ENCODE measurements at regions not wholly inside any gene's neighbourhood (a gene's known extent, or its start where the extent isn't known, plus 50 kb on each side); places are given as distances from the start of the nearest gene placed in this dataset.
"Not testable (repeated sequence)": the region's sequence is repeated elsewhere in the genome, so short reads cannot be mapped to it uniquely, and the experiment has no call there.

DNA sequence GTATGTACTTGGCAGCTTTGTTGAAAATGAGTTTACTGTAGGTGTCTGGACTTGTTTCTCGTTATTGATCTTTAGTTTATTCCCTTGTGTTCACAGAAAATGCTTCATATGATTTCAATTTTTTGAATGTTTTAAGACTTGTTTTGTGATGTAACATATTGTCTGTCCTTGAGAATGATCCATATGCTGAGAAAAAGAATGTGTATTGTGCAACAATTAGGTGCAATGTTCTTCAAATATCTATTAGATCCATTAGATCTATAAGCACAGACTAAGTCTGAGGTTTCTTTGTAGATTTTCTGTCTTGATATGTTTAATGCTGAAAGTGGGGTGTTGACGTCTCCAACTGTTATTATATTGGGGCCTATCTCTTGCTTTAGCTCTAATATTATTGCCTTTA, 879.6 kb upstream of the LRFN5 start:
- no peak overlapping the region for H3K27ac ChIP-seq (ENCODE audit: low read depth)
- 69% methylated on average over 2 of the region's 2 CpGs for WGBS
- no peaks in the 10 kb centered on the region for H3K36me3 ChIP-seq (ENCODE audit: insufficient read depth)
- DNase-seq (ENCODE audit: extremely low spot score): no peak
- no peaks in the 10 kb centered on the region for H3K4me1 ChIP-seq (ENCODE audit: insufficient read depth)
- no peak overlapping the region for H3K4me3 ChIP-seq (ENCODE audit: low read depth, low read length)

- WGBS: 80% methylated on average over 5 of the region's 5 CpGs
Measured at GRCh38 chr14:40713387-40713786, 893.3 kb upstream of the LRFN5 start.

DNA sequence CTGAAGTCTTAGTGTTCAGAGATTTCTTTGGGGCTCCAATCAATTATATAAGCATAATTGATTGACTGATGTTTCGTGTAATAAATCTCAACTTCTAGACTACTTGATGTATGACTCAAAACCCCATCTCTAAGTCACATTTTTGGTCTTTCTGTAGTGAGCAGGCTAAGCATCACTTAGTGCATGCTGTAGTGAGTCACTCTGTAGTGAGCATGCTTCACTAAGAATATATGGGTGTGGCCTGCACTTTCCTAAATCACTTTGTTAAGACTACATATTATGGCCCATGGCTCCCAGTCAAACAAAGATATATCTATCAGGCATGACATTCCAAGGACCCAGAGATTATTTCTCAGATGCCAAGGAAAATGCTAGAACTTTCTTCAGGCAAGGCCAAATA, 909.4 kb upstream of the LRFN5 start:
- H3K4me1 ChIP-seq (ENCODE audit: insufficient read depth): no peaks in the 10 kb centered on the region
- no peak for DNase-seq (ENCODE audit: extremely low spot score)
- no peak overlapping the region for H3K4me3 ChIP-seq (ENCODE audit: low read depth, low read length)
- H3K36me3 ChIP-seq (ENCODE audit: insufficient read depth): no peaks in the 10 kb centered on the region
- no peak overlapping the region for H3K27ac ChIP-seq (ENCODE audit: low read depth)
- WGBS: 88% methylated on average over 1 of the region's 1 CpG

More at GRCh38 chr14:40713387-40713786, 893.3 kb upstream of the LRFN5 start:
- Histone ChIP-seq H3K36me3 (ENCODE audit: insufficient read depth) (no peaks in the 10 kb centered on the region), H3K4me1 (ENCODE audit: insufficient read depth) (no peaks in the 10 kb centered on the region), H3K27ac (ENCODE audit: low read depth) (no peak overlapping the region), H3K4me3 (ENCODE audit: low read depth, low read length) (no peak overlapping the region)
- DNase-seq (ENCODE audit: extremely low spot score): no peak

DNA sequence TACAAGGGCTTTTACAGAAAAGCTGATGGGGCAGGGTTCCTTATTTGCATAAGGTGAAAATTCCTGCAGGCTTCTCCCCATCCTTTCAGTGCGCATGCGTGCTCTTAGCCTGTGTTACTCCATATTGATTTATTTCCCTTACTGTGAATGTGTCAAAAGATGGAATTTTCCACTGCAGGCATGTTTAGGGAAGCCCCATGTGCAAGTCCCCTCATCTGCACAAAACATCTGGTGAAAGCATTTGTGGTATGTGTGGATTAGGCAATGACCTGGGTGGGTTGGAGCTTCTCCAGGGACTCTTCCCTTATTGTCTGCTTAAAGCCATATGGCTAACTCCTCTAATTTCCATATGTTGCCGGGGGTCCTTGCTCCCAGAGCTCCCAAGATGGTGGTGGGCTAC, 912.7 kb upstream of the LRFN5 start:
- Histone ChIP-seq H3K4me3 (ENCODE audit: low read depth, low read length) (no peak overlapping the region), H3K4me1 (ENCODE audit: insufficient read depth) (no peaks in the 10 kb centered on the region), H3K27ac (ENCODE audit: low read depth) (no peak overlapping the region), H3K36me3 (ENCODE audit: insufficient read depth) (no peaks in the 10 kb centered on the region)
- WGBS: 85% methylated on average over 3 of the region's 3 CpGs
- no peak for DNase-seq (ENCODE audit: extremely low spot score)

GRCh38 chr14:40691066-40691465, 915.6 kb upstream of the LRFN5 start:
- Histone ChIP-seq H3K36me3 (ENCODE audit: insufficient read depth) (no peaks in the 10 kb centered on the region), H3K27ac (ENCODE audit: low read depth) (no peak overlapping the region), H3K4me1 (ENCODE audit: insufficient read depth) (no peaks in the 10 kb centered on the region), H3K4me3 (ENCODE audit: low read depth, low read length) (no peak overlapping the region)
- WGBS: 95% methylated on average over 2 of the region's 2 CpGs
- no peak for DNase-seq (ENCODE audit: extremely low spot score)

DNA sequence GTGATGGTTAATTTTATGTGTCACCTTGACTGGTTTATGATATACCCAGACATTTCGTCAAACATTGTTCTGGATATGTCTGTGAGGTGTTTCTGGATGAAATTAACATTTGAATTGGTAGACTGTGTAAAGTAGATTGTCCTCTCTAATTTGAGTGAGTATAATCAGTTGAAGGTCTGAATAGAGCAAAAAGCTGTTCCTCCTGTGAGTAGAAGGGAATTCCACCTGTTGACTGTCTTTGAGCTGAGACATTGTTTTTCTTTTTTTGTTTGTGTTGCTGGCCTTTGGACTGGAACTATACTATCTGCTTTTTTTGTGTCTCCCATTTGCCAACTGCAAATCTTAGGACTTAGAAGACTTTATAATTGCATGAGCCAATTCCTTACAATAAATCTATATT, 920.9 kb upstream of the LRFN5 start:
- no peak overlapping the region for H3K4me3 ChIP-seq (ENCODE audit: low read depth, low read length)
- DNase-seq (ENCODE audit: extremely low spot score): no peak
- H3K4me1 ChIP-seq (ENCODE audit: insufficient read depth): no peaks in the 10 kb centered on the region
- no peaks in the 10 kb centered on the region for H3K36me3 ChIP-seq (ENCODE audit: insufficient read depth)
- 95% methylated on average over 1 of the region's 1 CpG for WGBS
- H3K27ac ChIP-seq (ENCODE audit: low read depth): no peak overlapping the region

DNA sequence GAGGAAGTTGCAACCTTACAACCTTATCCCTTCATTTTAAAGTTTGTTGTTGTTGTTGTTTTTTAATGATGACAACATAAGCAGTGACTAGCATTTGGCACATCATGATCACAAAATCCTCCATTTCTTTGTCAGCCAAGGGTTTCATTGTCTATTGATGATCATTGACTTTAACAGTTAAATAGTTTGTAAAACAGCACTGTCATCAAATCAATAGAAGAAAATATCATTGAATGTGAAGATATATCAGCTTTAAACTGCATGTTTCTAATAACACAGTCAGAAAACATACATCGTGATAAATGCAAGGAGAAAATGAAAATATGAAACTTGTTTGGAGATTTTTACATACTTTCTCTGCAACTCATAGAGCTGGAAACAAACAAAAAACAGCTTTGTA, 922.3 kb upstream of the LRFN5 start:
- DNase-seq (ENCODE audit: extremely low spot score): no peak
- Histone ChIP-seq H3K4me3 (ENCODE audit: low read depth, low read length) (no peak overlapping the region), H3K36me3 (ENCODE audit: insufficient read depth) (no peaks in the 10 kb centered on the region), H3K4me1 (ENCODE audit: insufficient read depth) (no peaks in the 10 kb centered on the region), H3K27ac (ENCODE audit: low read depth) (no peak overlapping the region)
- 78% methylated on average over 1 of the region's 1 CpG for WGBS

- Histone ChIP-seq H3K36me3 (ENCODE audit: insufficient read depth) (no peaks in the 10 kb centered on the region), H3K4me3 (ENCODE audit: low read depth, low read length) (no peak overlapping the region), H3K27ac (ENCODE audit: low read depth) (no peak overlapping the region), H3K4me1 (ENCODE audit: insufficient read depth) (no peaks in the 10 kb centered on the region)
- DNase-seq (ENCODE audit: extremely low spot score): no peak
- WGBS: 74% methylated on average over 3 of the region's 3 CpGs
Measured at GRCh38 chr14:40682131-40682913, 924.4 kb upstream of the LRFN5 start.

DNA sequence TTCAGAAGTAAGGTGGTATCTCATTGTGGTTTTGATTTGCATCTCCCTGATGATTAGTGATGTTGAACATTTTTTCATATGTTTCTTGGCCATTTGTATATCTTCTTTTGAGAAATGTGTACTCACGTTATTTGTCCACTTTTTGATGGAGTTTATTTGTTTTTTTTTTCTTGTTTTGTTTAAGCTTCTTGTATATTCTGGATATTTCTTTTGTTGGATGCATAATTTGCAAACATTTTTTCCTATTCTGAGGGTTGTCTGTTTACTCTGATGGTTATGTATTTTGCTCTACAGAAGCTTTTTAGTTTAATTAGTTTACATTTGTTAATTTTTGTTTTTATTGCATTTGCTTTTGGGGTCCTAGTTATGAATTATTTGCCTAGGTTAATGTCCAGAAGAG, 927.4 kb upstream of the LRFN5 start:
- Histone ChIP-seq H3K36me3 (ENCODE audit: insufficient read depth) (no peaks in the 10 kb centered on the region), H3K4me1 (ENCODE audit: insufficient read depth) (no peaks in the 10 kb centered on the region), H3K27ac (ENCODE audit: low read depth) (no peak overlapping the region), H3K4me3 (ENCODE audit: low read depth, low read length) (no peak overlapping the region)
- DNase-seq (ENCODE audit: extremely low spot score): no peak
- 87% methylated on average over 1 of the region's 1 CpG for WGBS

DNA sequence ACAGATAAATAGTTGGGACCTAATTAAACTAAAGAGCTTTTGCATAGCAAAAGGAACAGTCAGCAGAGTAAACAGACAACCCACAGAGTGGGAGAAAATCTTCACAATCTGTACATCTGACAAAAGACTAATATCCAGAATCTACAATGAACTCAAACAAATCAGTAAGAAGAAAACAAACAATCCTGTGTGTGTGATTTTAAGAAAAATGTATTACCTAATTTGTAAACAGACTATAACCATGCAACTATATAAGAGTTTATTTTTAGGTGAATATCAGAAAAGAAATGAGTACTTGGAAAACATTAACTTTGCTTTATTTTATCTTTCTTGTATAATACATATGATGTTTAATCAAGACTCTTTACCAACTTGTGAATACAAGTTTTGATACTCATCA, 929.5 kb upstream of the LRFN5 start:
- H3K4me3 ChIP-seq (ENCODE audit: low read depth, low read length); H3K36me3 ChIP-seq (ENCODE audit: insufficient read depth); H3K4me1 ChIP-seq (ENCODE audit: insufficient read depth); DNase-seq (ENCODE audit: extremely low spot score); H3K27ac ChIP-seq (ENCODE audit: low read depth): not testable (repeated sequence)

GRCh38 chr14:40674502-40674901, 932.2 kb upstream of the LRFN5 start:
- no peaks in the 10 kb centered on the region for H3K36me3 ChIP-seq (ENCODE audit: insufficient read depth)
- no peak overlapping the region for H3K4me3 ChIP-seq (ENCODE audit: low read depth, low read length)
- H3K4me1 ChIP-seq (ENCODE audit: insufficient read depth): no peaks in the 10 kb centered on the region
- WGBS: 72% methylated on average over 1 of the region's 1 CpG
- no peak for DNase-seq (ENCODE audit: extremely low spot score)
- no peak overlapping the region for H3K27ac ChIP-seq (ENCODE audit: low read depth)

- H3K27ac ChIP-seq (ENCODE audit: low read depth): no peak overlapping the region
- no peak for DNase-seq (ENCODE audit: extremely low spot score)
Measured at GRCh38 chr14:40656311-40656710, 950.4 kb upstream of the LRFN5 start.

GRCh38 chr14:40652089-40652691, 954.5 kb upstream of the LRFN5 start:
- no peaks in the 10 kb centered on the region for H3K4me1 ChIP-seq (ENCODE audit: insufficient read depth)
- no peak for DNase-seq (ENCODE audit: extremely low spot score)
- H3K27ac ChIP-seq (ENCODE audit: low read depth): no peak overlapping the region
- H3K36me3 ChIP-seq (ENCODE audit: insufficient read depth): no peaks in the 10 kb centered on the region
- H3K4me3 ChIP-seq (ENCODE audit: low read depth, low read length): no peak overlapping the region

More at GRCh38 chr14:40656311-40656710, 950.4 kb upstream of the LRFN5 start:
- Histone ChIP-seq H3K4me3 (ENCODE audit: low read depth, low read length) (no peak overlapping the region), H3K36me3 (ENCODE audit: insufficient read depth) (no peaks in the 10 kb centered on the region), H3K4me1 (ENCODE audit: insufficient read depth) (no peaks in the 10 kb centered on the region)

GRCh38 chr14:40630471-40630870, 976.2 kb upstream of the LRFN5 start:
- H3K27ac ChIP-seq (ENCODE audit: low read depth): no peak overlapping the region
- no peak overlapping the region for H3K4me3 ChIP-seq (ENCODE audit: low read depth, low read length)
- 33% methylated on average over 1 of the region's 1 CpG for WGBS
- H3K36me3 ChIP-seq (ENCODE audit: insufficient read depth): no peaks in the 10 kb centered on the region
- DNase-seq (ENCODE audit: extremely low spot score): no peak
- H3K4me1 ChIP-seq (ENCODE audit: insufficient read depth): no peaks in the 10 kb centered on the region
